Gastrocnemius medialis (tissue), 4 donors: ENCODE measurements at regions not wholly inside any gene's neighbourhood (a gene's known extent, or its start where the extent isn't known, plus 50 kb on each side); places are given as distances from the start of the nearest gene placed in this dataset.

Experiments used
- ATAC-seq, 2 donors: fragments of 150-250 bp; one replicate each; pipeline ENCODE4 v1.9.1; 2016
- DNase-seq, 2 donors: peaks; one replicate each; pipeline ENCODE4 v3.0.0-alpha.2; 2019
- H3K27ac ChIP-seq, 4 donors: fragments of 200-600 bp; sonication (generic); 1 replicate in 1 of 4; 2 replicates in 3 of 4; pipeline ENCODE4 v1.5.1; 2016 to 2018; ENCODE audit warnings: mild to moderate bottlenecking in 2 of 4, moderate library complexity in 1 of 4
- H3K27me3 ChIP-seq, 3 donors: fragments of 200-600 bp; sonication (generic) in 2 of 3; 1 replicate in 1 of 3; 2 replicates in 2 of 3; pipeline versions ENCODE4 v1.5.1 to v1.6.0; 2016 to 2019; ENCODE audit warnings: mild to moderate bottlenecking in 1 of 3, moderate library complexity in 1 of 3
- H3K36me3 ChIP-seq, 2 donors: fragments of 200-600 bp; sonication (generic) in 1 of 2; one replicate each; pipeline ENCODE4 v1.5.1; 2017 to 2018
- H3K4me1 ChIP-seq, 2 donors: fragments of 200-600 bp; sonication (generic) in 1 of 2; one replicate each; pipeline ENCODE4 v1.5.1; 2016 to 2017; ENCODE audit warnings: mild to moderate bottlenecking in 2 of 2
- H3K4me3 ChIP-seq, 4 donors: fragments of 200-600 bp; sonication (generic) in 3 of 4; 1 replicate in 1 of 4; 2 replicates in 3 of 4; pipeline ENCODE4 v1.5.1; 2016 to 2019; ENCODE audit warnings: mild to moderate bottlenecking in 2 of 4
- H3K9me3 ChIP-seq, 3 donors: fragments of 200-600 bp; sonication (generic) in 2 of 3; 1 replicate in 1 of 3; 2 replicates in 2 of 3; pipeline ENCODE4 v1.5.1; 2016 to 2019
- CTCF ChIP-seq, 5 experiments: fragments of 450-650 bp in 3 of 5; fragments of 200-600 bp in 2 of 5; sonication (generic) in 2 of 5; IDR thresholded peaks in 4 of 5; conservative IDR thresholded peaks in 1 of 5; 1 replicate in 4 of 5; 2 replicates in 1 of 5; pipeline ENCODE4 v1.5.1; 2016 to 2019; ENCODE audit warnings: antibody characterized with exemption in 5 of 5, mild to moderate bottlenecking in 3 of 5, moderate library complexity in 3 of 5
- POLR2A ChIP-seq, 2 donors: fragments of 450-650 bp; IDR thresholded peaks; one replicate each; pipeline ENCODE4 v1.6.1; 2017; ENCODE audit warnings: antibody characterized with exemption in 2 of 2, mild to moderate bottlenecking in 2 of 2, moderate library complexity in 2 of 2
- in situ Hi-C, 4 donors: fragments of 200-750 bp; cut with MboI; loops; one replicate each; pipeline versions ENCODE4 v1.15.0 to v1.8.0; 2017; ENCODE audit warnings: low sequenced_read_pairs in 4 of 4
- intact Hi-C: fragments of 100-400 bp; cut with DNase I; formaldehyde crosslinking; loops from one replicate; pipeline ENCODE4 v1.15.1; 2023; ENCODE audit warnings: low total_unique reads

- no peak overlapping the region for H3K27ac ChIP-seq
- H3K4me3 ChIP-seq, result no peak overlapping the region
- in situ Hi-C loops (no loop called here), intact Hi-C loops (no loop called here)
- ATAC-seq (no peak), DNase-seq (no peak)
- H3K4me1 ChIP-seq, result no peaks in the 10 kb centered on the region
- H3K9me3 ChIP-seq, result no peaks in the 10 kb centered on the region
- no peaks in the 10 kb centered on the region for H3K36me3 ChIP-seq
- H3K27me3 ChIP-seq, result no peaks in the 10 kb centered on the region
- TF ChIP-seq POLR2A (IDR thresholded peaks at IDR 0.05) (no peak), CTCF (IDR thresholded peaks at IDR 0.05 in 4 of 5, conservative IDR thresholded peaks at IDR 0.05 in 1 of 5) (no peak)
Observed at GRCh38 chr13:58579468-58579867, 947.9 kb downstream of the PCDH17 start.

- H3K4me1 ChIP-seq, result no peaks in the 10 kb centered on the region
- H3K27ac ChIP-seq, result no peak overlapping the region
- ATAC-seq, result no peak
- H3K9me3 ChIP-seq, result no peaks in the 10 kb centered on the region
- DNase-seq, result no peak
- no peaks in the 10 kb centered on the region for H3K27me3 ChIP-seq
- intact Hi-C loops (no loop called here), in situ Hi-C loops (no loop called here)
- H3K4me3 ChIP-seq, result no peak overlapping the region
- TF ChIP-seq CTCF (IDR thresholded peaks at IDR 0.05 in 4 of 5, conservative IDR thresholded peaks at IDR 0.05 in 1 of 5), result no peak
- no peak for TF ChIP-seq POLR2A (IDR thresholded peaks at IDR 0.05)
- H3K36me3 ChIP-seq, result no peaks in the 10 kb centered on the region
Observed at GRCh38 chr13:58583966-58584365, 952.4 kb downstream of the PCDH17 start.

- Histone ChIP-seq H3K27ac (no peak overlapping the region), H3K36me3 (no peaks in the 10 kb centered on the region), H3K4me1 (no peaks in the 10 kb centered on the region), H3K27me3 (no peaks in the 10 kb centered on the region), H3K4me3 (no peak overlapping the region), H3K9me3 (no peaks in the 10 kb centered on the region)
- TF ChIP-seq CTCF (IDR thresholded peaks at IDR 0.05 in 4 of 5, conservative IDR thresholded peaks at IDR 0.05 in 1 of 5) (no peak), POLR2A (IDR thresholded peaks at IDR 0.05) (no peak)
- no peak for ATAC-seq
- intact Hi-C loops (no loop called here), in situ Hi-C loops (no loop called here)
- no peak for DNase-seq
Observed at GRCh38 chr13:58584610-58585009, 953.1 kb downstream of the PCDH17 start.

- TF ChIP-seq POLR2A (IDR thresholded peaks at IDR 0.05), result no peak
- TF ChIP-seq CTCF (IDR thresholded peaks at IDR 0.05 in 4 of 5, conservative IDR thresholded peaks at IDR 0.05 in 1 of 5), result no peak
- H3K27ac ChIP-seq, result no peak overlapping the region
- ATAC-seq (no peak), DNase-seq (no peak)
- H3K9me3 ChIP-seq, result no peaks in the 10 kb centered on the region
- no peak overlapping the region for H3K4me3 ChIP-seq
- no peaks in the 10 kb centered on the region for H3K27me3 ChIP-seq
- in situ Hi-C loops, result no loop called here
- no peaks in the 10 kb centered on the region for H3K4me1 ChIP-seq
- H3K36me3 ChIP-seq, result no peaks in the 10 kb centered on the region
- intact Hi-C loops, result no loop called here
Observed at GRCh38 chr13:58587183-58587582, 955.6 kb downstream of the PCDH17 start.

GRCh38 chr13:58592052-58592451 lies 960.5 kb downstream of the PCDH17 start:
- ATAC-seq, result no peak
- Histone ChIP-seq H3K4me3 (no peak overlapping the region), H3K27me3 (no peaks in the 10 kb centered on the region), H3K4me1 (no peaks in the 10 kb centered on the region), H3K36me3 (no peaks in the 10 kb centered on the region), H3K27ac (no peak overlapping the region), H3K9me3 (no peaks in the 10 kb centered on the region)
- no peak for DNase-seq
- TF ChIP-seq POLR2A (IDR thresholded peaks at IDR 0.05) (no peak), CTCF (IDR thresholded peaks at IDR 0.05 in 4 of 5, conservative IDR thresholded peaks at IDR 0.05 in 1 of 5) (no peak)
- in situ Hi-C loops, result no loop called here
- intact Hi-C loops, result no loop called here
